SK-N-SH (cell line): ENCODE measurements at regions not wholly inside any gene's neighbourhood (a gene's known extent, or its start where the extent isn't known, plus 50 kb on each side); places are given as distances from the start of the nearest gene placed in this dataset.

ENCODE experiments used
- CTCF ChIA-PET: fragments of 300-600, 350-600 bp; formaldehyde crosslinking; extraction: SDS; loops from one replicate; lab custom pipeline; 2021; lab: Yijun Ruan, JAX
- POLR2A ChIA-PET: fragments of 350-600 bp; sonication (Branson Sonifier 250); formaldehyde crosslinking; extraction: SDS; loops from one replicate; lab custom pipeline; 2020; ENCODE audit warnings: antibody characterized with exemption, inconsistent platforms; lab: Yijun Ruan, JAX
- DNase-seq: peaks from one replicate; pipeline ENCODE4 v3.0.0; 2012
- H2AFZ ChIP-seq: fragments of 200-600 bp; sonication (generic); 2 replicates; pipeline ENCODE4 v1.8.1; 2016; ENCODE audit warnings: antibody characterized with exemption, mild to moderate bottlenecking, low read depth
- H3F3A ChIP-seq: fragments of 200-600 bp; sonication (generic); replicated peaks from 2 replicates; pipeline ENCODE3; 2016; ENCODE audit warnings: antibody characterized with exemption, mild to moderate bottlenecking; ENCODE audit not compliant: insufficient read depth
- H3K27ac ChIP-seq, 2 experiments: fragments of 200-500 bp in 1 of 2; fragments of 200-600 bp in 1 of 2; sonication (Bioruptor generic) in 1 of 2; sonication (generic), shearing (Covaris generic) in 1 of 2; 2 replicates each; pipeline versions ENCODE4 v1.5.1 to v1.6.1; 2014 to 2016; ENCODE audit warnings: low read depth in 2 of 2, inconsistent platforms in 1 of 2, low read length in 1 of 2, mild to moderate bottlenecking in 1 of 2, mixed read lengths in 1 of 2
- H3K27me3 ChIP-seq: fragments of 200-600 bp; sonication (generic), shearing (Covaris generic); 2 replicates; pipeline ENCODE4 v1.6.1; 2016; ENCODE audit warnings: mixed run types; ENCODE audit not compliant: insufficient read depth
- H3K36me3 ChIP-seq, 2 experiments: fragments of 200-500 bp in 1 of 2; fragments of 200-600 bp in 1 of 2; sonication (Bioruptor generic) in 1 of 2; sonication (generic) in 1 of 2; replicated peaks in 1 of 2; 2 replicates each; pipeline versions ENCODE3 to v1.5.1; 2014 to 2016; ENCODE audit warnings: low read length in 1 of 2, mild to moderate bottlenecking in 1 of 2; ENCODE audit not compliant: insufficient read depth in 2 of 2, control insufficient read depth in 1 of 2
- H3K4me1 ChIP-seq, 2 experiments: fragments of 200-500 bp in 1 of 2; fragments of 200-600 bp in 1 of 2; sonication (Bioruptor generic) in 1 of 2; sonication (generic), shearing (Covaris generic) in 1 of 2; 2 replicates each; pipeline versions ENCODE4 v1.5.1 to v1.6.1; 2014 to 2016; ENCODE audit warnings: low read depth in 1 of 2, low read length in 1 of 2, mixed run types in 1 of 2; ENCODE audit not compliant: insufficient read depth in 2 of 2, control insufficient read depth in 1 of 2
- H3K4me2 ChIP-seq: fragments of 200-600 bp; sonication (generic), shearing (Covaris generic); 2 replicates; pipeline ENCODE4 v1.6.1; 2017; ENCODE audit warnings: mixed run types
- H3K4me3 ChIP-seq, 2 experiments: fragments of 200-500 bp in 1 of 2; fragments of 200-600 bp in 1 of 2; sonication (Bioruptor generic) in 1 of 2; sonication (generic), shearing (Covaris generic) in 1 of 2; 2 replicates each; pipeline versions ENCODE4 v1.5.1 to v1.8.1; 2014 to 2016; ENCODE audit warnings: low read depth in 2 of 2, inconsistent platforms in 1 of 2, low read length in 1 of 2, mild to moderate bottlenecking in 1 of 2, mixed read lengths in 1 of 2, moderate library complexity in 1 of 2
- H3K79me2 ChIP-seq: fragments of 200-600 bp; sonication (generic); 2 replicates; pipeline ENCODE4 v1.8.1; 2017; ENCODE audit warnings: mild to moderate bottlenecking; ENCODE audit not compliant: insufficient read depth
- H3K9ac ChIP-seq: fragments of 200-600 bp; sonication (generic); 2 replicates; pipeline ENCODE4 v1.6.1; 2017; ENCODE audit warnings: mixed run types
- H3K9me2 ChIP-seq: fragments of 200-600 bp; sonication (generic); 2 replicates; pipeline ENCODE4 v1.6.1; 2017; ENCODE audit warnings: mixed run types
- H3K9me3 ChIP-seq: fragments of 200-600 bp; sonication (generic); 2 replicates; pipeline ENCODE4 v1.6.1; 2017; ENCODE audit warnings: mixed run types, mild to moderate bottlenecking, moderate library complexity
- H4K20me1 ChIP-seq: fragments of 200-600 bp; sonication (generic); 2 replicates; pipeline ENCODE4 v1.6.1; 2017; ENCODE audit warnings: mild to moderate bottlenecking, mixed run types; ENCODE audit not compliant: insufficient read depth
- CHD2 ChIP-seq: fragments of 150-350 bp; IDR thresholded peaks from 2 replicates; pipeline ENCODE4 v1.6.1; 2018; ENCODE audit warnings: low read length; ENCODE audit not compliant: partially characterized antibody
- ELF1 ChIP-seq: IDR thresholded peaks from 2 replicates; pipeline ENCODE4 v1.4.0; 2012
- EZH2phosphoT487 ChIP-seq: fragments of 200-600 bp; sonication (generic); IDR thresholded peaks from 2 replicates; pipeline ENCODE4 v1.6.1; 2017; ENCODE audit warnings: low read depth, mixed run types, mild to moderate bottlenecking, antibody characterized with exemption, moderate library complexity, borderline replicate concordance
- FOSL2 ChIP-seq: IDR thresholded peaks from 2 replicates; pipeline ENCODE4 v1.4.0; 2012; ENCODE audit warnings: low read depth, mild to moderate bottlenecking, moderate library complexity, borderline replicate concordance
- FOXJ3 ChIP-seq: sonication (generic); formaldehyde crosslinking; IDR thresholded peaks from 2 replicates; pipeline ENCODE4 v1.5.1; 2020; ENCODE audit warnings: mild to moderate bottlenecking, missing genetic modification reagents
- GATA2 ChIP-seq: sonication (generic); formaldehyde crosslinking; IDR thresholded peaks from 2 replicates; pipeline ENCODE4 v1.5.0; 2020; ENCODE audit warnings: mild to moderate bottlenecking, missing genetic modification reagents
- JUND ChIP-seq: IDR thresholded peaks from 2 replicates; pipeline ENCODE4 v1.4.0; 2012
- MEF2A ChIP-seq: IDR thresholded peaks from 2 replicates; pipeline ENCODE4 v1.4.0; 2012; ENCODE audit warnings: low read depth, borderline replicate concordance
- MXI1 ChIP-seq: IDR thresholded peaks from 2 replicates; pipeline ENCODE4 v1.6.1; 2012; ENCODE audit warnings: mild to moderate bottlenecking, low read depth, low read length, improper control_type of control experiment
- NFIC ChIP-seq: IDR thresholded peaks from 2 replicates; pipeline ENCODE4 v1.4.0; 2012; ENCODE audit warnings: borderline replicate concordance
- POLR2AphosphoS5 ChIP-seq: IDR thresholded peaks from 2 replicates; pipeline ENCODE4 v1.6.1; 2012; ENCODE audit warnings: low read depth, low read length
- RAD21 ChIP-seq: IDR thresholded peaks from 2 replicates; pipeline ENCODE4 v1.6.1; 2012; ENCODE audit warnings: mild to moderate bottlenecking, low read length
- RCOR1 ChIP-seq: fragments of 150-350 bp; IDR thresholded peaks from 2 replicates; pipeline ENCODE4 v1.6.1; 2017; ENCODE audit warnings: antibody characterized with exemption, low read length
- RFX5 ChIP-seq: IDR thresholded peaks from 2 replicates; pipeline ENCODE4 v1.6.1; 2012; ENCODE audit warnings: mild to moderate bottlenecking, improper control_type of control experiment, low read length
- RXRA ChIP-seq: IDR thresholded peaks from 2 replicates; pipeline ENCODE4 v1.4.0; 2012; ENCODE audit warnings: low read depth, mild to moderate bottlenecking, borderline replicate concordance
- SIN3A ChIP-seq: IDR thresholded peaks from 2 replicates; pipeline ENCODE4 v1.6.1; 2012; ENCODE audit warnings: low read depth, mild to moderate bottlenecking, low read length, moderate library complexity, borderline replicate concordance
- TCF12 ChIP-seq: IDR thresholded peaks from 2 replicates; pipeline ENCODE4 v1.4.0; 2012
- TEAD4 ChIP-seq: IDR thresholded peaks from 2 replicates; pipeline ENCODE4 v1.4.0; 2012; ENCODE audit warnings: mild to moderate bottlenecking, borderline replicate concordance; ENCODE audit not compliant: insufficient read depth
- YY1 ChIP-seq: IDR thresholded peaks from 2 replicates; pipeline ENCODE4 v1.4.0; 2012; ENCODE audit warnings: low read depth, mild to moderate bottlenecking
- WGBS: methylation state at CpG from one replicate; pipeline ENCODE4 v1.1.6; 2017; ENCODE audit warnings: low lambda C conversion rate; 5-methylcytosine and 5-hydroxymethylcytosine counted together
- TF ChIP-seq, protein P1 (sequence below): fragments of 150-350 bp; IDR thresholded peaks from 2 replicates; pipeline ENCODE4 v1.6.1; 2017; ENCODE audit warnings: antibody characterized with exemption, low read length, low read depth, borderline replicate concordance
- TF ChIP-seq, protein P2 (sequence below): IDR thresholded peaks from 2 replicates; pipeline ENCODE4 v1.4.0; 2012; ENCODE audit warnings: low read depth
- TF ChIP-seq, protein P3 (sequence below): IDR thresholded peaks from 2 replicates; pipeline ENCODE4 v1.4.0; 2012; ENCODE audit warnings: low read depth, borderline replicate concordance
- TF ChIP-seq, protein P4 (sequence below): fragments of 150-350 bp; IDR thresholded peaks from 2 replicates; pipeline ENCODE4 v1.6.1; 2016; ENCODE audit warnings: mild to moderate bottlenecking, low read depth, low read length

DNA sequence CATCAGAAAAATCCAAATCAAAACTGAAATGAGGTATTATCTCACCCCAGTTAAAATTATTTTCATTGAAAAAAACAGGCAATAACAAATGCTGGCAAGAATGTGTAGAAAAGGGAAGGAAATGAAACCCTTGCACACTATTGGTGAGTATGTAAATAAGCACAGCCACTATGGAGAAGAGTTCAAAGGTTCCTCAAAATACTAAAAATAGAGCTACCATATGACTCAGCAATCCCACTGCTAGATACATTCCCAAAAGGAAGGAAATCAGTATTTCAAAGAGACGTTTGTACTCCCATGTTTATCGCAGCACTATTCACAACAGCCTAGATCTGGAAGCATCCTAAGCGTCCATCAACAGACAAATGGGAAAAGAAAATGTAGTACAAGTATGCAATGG is 932.4 kb downstream of the PCDH18 start:
- Histone ChIP-seq H3F3A (no peaks in the 10 kb centered on the region), H3K9ac (no peak overlapping the region), H3K4me1 (no peaks in the 10 kb centered on the region), H3K27ac (no peak overlapping the region), H3K36me3 (no peaks in the 10 kb centered on the region), H2AFZ (no peak overlapping the region), H3K9me3 (no peaks in the 10 kb centered on the region), H3K9me2 (0 out of 2 replicates have a peak, but pooled peaks cover 4% of the 10 kb centered on the region), H3K27me3 (no peaks in the 10 kb centered on the region), H3K79me2 (no peaks in the 10 kb centered on the region), H3K4me3 (no peak overlapping the region), H3K4me2 (no peak overlapping the region), H4K20me1 (no peaks in the 10 kb centered on the region)
- POLR2A ChIA-PET: no interaction called here
- 62% methylated on average over 3 of the region's 3 CpGs for WGBS
- DNase-seq: no peak
- CTCF ChIA-PET: no interaction called here
- TF ChIP-seq SIN3A: no peak
- TF ChIP-seq RCOR1: no peak
- no peak for TF ChIP-seq NFIC
- no peak for TF ChIP-seq EZH2phosphoT487
- TF ChIP-seq RFX5: no peak
- no peak for TF ChIP-seq FOSL2
- no peak for TF ChIP-seq TCF12
- TF ChIP-seq, protein P1, sequence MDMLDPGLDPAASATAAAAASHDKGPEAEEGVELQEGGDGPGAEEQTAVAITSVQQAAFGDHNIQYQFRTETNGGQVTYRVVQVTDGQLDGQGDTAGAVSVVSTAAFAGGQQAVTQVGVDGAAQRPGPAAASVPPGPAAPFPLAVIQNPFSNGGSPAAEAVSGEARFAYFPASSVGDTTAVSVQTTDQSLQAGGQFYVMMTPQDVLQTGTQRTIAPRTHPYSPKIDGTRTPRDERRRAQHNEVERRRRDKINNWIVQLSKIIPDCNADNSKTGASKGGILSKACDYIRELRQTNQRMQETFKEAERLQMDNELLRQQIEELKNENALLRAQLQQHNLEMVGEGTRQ: no peak
- no peak for TF ChIP-seq GATA2 (CRISPR knock-in tag)
- TF ChIP-seq MEF2A: no peak
- no peak for TF ChIP-seq TEAD4
- TF ChIP-seq ELF1: no peak
- TF ChIP-seq CHD2: no peak
- no peak for TF ChIP-seq MXI1
- TF ChIP-seq, protein P2, sequence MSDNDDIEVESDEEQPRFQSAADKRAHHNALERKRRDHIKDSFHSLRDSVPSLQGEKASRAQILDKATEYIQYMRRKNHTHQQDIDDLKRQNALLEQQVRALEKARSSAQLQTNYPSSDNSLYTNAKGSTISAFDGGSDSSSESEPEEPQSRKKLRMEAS: no peak
- TF ChIP-seq YY1: no peak
- no peak for TF ChIP-seq RXRA
- no peak for TF ChIP-seq RAD21

DNA sequence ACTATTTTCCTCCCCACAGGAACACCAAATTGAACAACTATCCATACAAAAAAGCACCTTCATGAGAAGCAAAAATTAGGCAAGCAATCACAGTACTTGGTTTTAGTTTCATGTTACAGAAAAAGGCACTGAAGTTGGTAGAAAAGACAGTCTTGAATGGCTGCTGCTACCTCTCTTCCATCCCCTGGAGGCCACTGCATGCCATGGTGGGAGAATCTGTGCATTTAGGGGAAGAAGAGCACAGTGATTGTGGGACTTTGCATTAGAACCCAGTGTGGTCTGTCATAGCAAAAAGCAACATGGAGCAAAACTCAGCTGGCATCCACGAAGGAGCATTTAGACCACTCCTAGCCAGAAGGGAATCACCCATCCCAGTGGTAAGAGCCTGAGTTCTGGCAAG is 941.9 kb downstream of the PCDH18 start:
- no peaks in the 10 kb centered on the region for H3K36me3 ChIP-seq

More for the DNA sequence above, 941.9 kb downstream of the PCDH18 start:
- Histone ChIP-seq H3K27ac (no peak overlapping the region), H3K4me3 (no peak overlapping the region), H3K27me3 (no peaks in the 10 kb centered on the region), H3K9me2 (no peaks in the 10 kb centered on the region), H3K4me2 (no peak overlapping the region), H3F3A (no peaks in the 10 kb centered on the region), H2AFZ (no peak overlapping the region), H3K9me3 (no peaks in the 10 kb centered on the region), H4K20me1 (no peaks in the 10 kb centered on the region), H3K4me1 (no peaks in the 10 kb centered on the region), H3K79me2 (no peaks in the 10 kb centered on the region), H3K9ac (no peak overlapping the region)
- ChIA-PET POLR2A (no interaction called here), CTCF (no interaction called here)
- TF ChIP-seq, protein P3, sequence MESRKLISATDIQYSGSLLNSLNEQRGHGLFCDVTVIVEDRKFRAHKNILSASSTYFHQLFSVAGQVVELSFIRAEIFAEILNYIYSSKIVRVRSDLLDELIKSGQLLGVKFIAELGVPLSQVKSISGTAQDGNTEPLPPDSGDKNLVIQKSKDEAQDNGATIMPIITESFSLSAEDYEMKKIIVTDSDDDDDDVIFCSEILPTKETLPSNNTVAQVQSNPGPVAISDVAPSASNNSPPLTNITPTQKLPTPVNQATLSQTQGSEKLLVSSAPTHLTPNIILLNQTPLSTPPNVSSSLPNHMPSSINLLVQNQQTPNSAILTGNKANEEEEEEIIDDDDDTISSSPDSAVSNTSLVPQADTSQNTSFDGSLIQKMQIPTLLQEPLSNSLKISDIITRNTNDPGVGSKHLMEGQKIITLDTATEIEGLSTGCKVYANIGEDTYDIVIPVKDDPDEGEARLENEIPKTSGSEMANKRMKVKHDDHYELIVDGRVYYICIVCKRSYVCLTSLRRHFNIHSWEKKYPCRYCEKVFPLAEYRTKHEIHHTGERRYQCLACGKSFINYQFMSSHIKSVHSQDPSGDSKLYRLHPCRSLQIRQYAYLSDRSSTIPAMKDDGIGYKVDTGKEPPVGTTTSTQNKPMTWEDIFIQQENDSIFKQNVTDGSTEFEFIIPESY: no peak
- TF ChIP-seq POLR2AphosphoS5 (no peak), YY1 (no peak), FOXJ3 (CRISPR knock-in tag) (no peak), JUND (no peak), TCF12 (no peak), FOSL2 (no peak)
- TF ChIP-seq, protein P4, sequence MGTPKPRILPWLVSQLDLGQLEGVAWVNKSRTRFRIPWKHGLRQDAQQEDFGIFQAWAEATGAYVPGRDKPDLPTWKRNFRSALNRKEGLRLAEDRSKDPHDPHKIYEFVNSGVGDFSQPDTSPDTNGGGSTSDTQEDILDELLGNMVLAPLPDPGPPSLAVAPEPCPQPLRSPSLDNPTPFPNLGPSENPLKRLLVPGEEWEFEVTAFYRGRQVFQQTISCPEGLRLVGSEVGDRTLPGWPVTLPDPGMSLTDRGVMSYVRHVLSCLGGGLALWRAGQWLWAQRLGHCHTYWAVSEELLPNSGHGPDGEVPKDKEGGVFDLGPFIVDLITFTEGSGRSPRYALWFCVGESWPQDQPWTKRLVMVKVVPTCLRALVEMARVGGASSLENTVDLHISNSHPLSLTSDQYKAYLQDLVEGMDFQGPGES: no peak
- WGBS: 22% methylated on average over 1 of the region's 1 CpG
- no peak for DNase-seq
